ENCODE measurements at regions not wholly inside any gene's neighbourhood (a gene's known extent, or its start where the extent isn't known, plus 50 kb on each side); places are given as distances from the start of the nearest gene placed in this dataset.

DNA sequence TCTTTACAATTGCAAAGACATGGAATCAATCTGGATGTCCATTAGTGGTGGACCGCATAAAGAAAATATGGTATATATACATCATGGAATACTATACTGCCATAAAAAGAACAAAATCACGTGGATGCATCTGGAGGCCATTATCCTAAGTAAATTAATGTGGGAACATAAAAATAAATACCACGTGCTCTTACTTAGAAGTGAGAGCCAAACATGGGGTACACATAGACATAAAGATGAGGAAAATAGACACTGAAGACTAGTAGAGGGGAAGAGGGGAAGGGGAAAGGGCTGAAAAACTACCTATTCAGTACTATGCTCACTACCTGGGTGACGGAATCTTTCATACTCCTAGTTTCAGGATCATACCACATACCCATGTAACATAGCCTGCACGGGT is 179.3 kb upstream of the TECRL start:
- Histone ChIP-seq H3K4me1 (no peaks in the 10 kb centered on the region), H3K27ac (no peak overlapping the region), H3K4me3 (no peak overlapping the region), H3K36me3 (no peaks in the 10 kb centered on the region), H3K9me3 (peaks cover 0 to 4% of the 10 kb centered on the region in 2 donors), H3K27me3 (no peaks in the 10 kb centered on the region)
- 83 to 89% methylated on average over 4 to 5 of the region's 5 CpGs for WGBS, 2 donors (ENCODE audit: low coverage in 1 of 2)
- TF ChIP-seq EP300 (IDR thresholded peaks at IDR 0.05; ENCODE audit: low read depth) (no peak), POLR2AphosphoS5 (IDR thresholded peaks at IDR 0.05) (no peak), POLR2A (IDR thresholded peaks at IDR 0.05) (no peak)
- TF ChIP-seq, protein P1, sequence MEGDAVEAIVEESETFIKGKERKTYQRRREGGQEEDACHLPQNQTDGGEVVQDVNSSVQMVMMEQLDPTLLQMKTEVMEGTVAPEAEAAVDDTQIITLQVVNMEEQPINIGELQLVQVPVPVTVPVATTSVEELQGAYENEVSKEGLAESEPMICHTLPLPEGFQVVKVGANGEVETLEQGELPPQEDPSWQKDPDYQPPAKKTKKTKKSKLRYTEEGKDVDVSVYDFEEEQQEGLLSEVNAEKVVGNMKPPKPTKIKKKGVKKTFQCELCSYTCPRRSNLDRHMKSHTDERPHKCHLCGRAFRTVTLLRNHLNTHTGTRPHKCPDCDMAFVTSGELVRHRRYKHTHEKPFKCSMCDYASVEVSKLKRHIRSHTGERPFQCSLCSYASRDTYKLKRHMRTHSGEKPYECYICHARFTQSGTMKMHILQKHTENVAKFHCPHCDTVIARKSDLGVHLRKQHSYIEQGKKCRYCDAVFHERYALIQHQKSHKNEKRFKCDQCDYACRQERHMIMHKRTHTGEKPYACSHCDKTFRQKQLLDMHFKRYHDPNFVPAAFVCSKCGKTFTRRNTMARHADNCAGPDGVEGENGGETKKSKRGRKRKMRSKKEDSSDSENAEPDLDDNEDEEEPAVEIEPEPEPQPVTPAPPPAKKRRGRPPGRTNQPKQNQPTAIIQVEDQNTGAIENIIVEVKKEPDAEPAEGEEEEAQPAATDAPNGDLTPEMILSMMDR (IDR thresholded peaks at IDR 0.05), result no peak
- intact Hi-C loops (cut with DNase I; ENCODE audit: low total_unique reads), result no loop called here
- in situ Hi-C loops (cut with MboI; ENCODE audit: low pct_ligation_motif_present in 1 of 4, low pct_unique_long_range_greater_than_20kb in 1 of 4, low sequenced_read_pairs in 3 of 4), result no loop called here
- no peak for DNase-seq

GRCh38 chr4:64584981-64585557 is 175.8 kb upstream of the TECRL start:
- Histone ChIP-seq H3K27ac (no peak overlapping the region), H3K4me1 (no peaks in the 10 kb centered on the region), H3K4me3 (no peak overlapping the region), H3K27me3 (no peaks in the 10 kb centered on the region), H3K36me3 (no peaks in the 10 kb centered on the region), H3K9me3 (peaks cover 0 to 4% of the 10 kb centered on the region in 2 donors)
- in situ Hi-C loops (cut with MboI; ENCODE audit: low pct_ligation_motif_present in 1 of 4, low pct_unique_long_range_greater_than_20kb in 1 of 4, low sequenced_read_pairs in 3 of 4), result no loop called here
- no peak for TF ChIP-seq POLR2AphosphoS5 (IDR thresholded peaks at IDR 0.05)
- TF ChIP-seq, protein P1 (IDR thresholded peaks at IDR 0.05), result peak in 3 of 5 experiments; percentile 55 to 67 (median 66)
- DNase-seq, result no peak
- whole genome bisulfite sequencing, 2 donors (ENCODE audit: low coverage in 1 of 2), result 29 to 32% methylated on average over 6 of the region's 6 CpGs
- intact Hi-C loops (cut with DNase I; ENCODE audit: low total_unique reads), result no loop called here

- in situ Hi-C loops (cut with MboI; ENCODE audit: low pct_ligation_motif_present in 1 of 4, low pct_unique_long_range_greater_than_20kb in 1 of 4, low sequenced_read_pairs in 3 of 4) (no loop called here), intact Hi-C loops (cut with DNase I; ENCODE audit: low total_unique reads) (no loop called here)
- TF ChIP-seq POLR2A (IDR thresholded peaks at IDR 0.05), result no peak
- TF ChIP-seq POLR2AphosphoS5 (IDR thresholded peaks at IDR 0.05), result no peak
- TF ChIP-seq, protein P1 (IDR thresholded peaks at IDR 0.05), result no peak
- no peak for TF ChIP-seq EP300 (IDR thresholded peaks at IDR 0.05; ENCODE audit: low read depth)
- Histone ChIP-seq H3K4me1 (no peaks in the 10 kb centered on the region), H3K36me3 (no peaks in the 10 kb centered on the region), H3K27me3 (no peaks in the 10 kb centered on the region), H3K4me3 (no peak overlapping the region), H3K27ac (no peak overlapping the region), H3K9me3 (no peaks in the 10 kb centered on the region)
- WGBS, 2 donors (ENCODE audit: low coverage in 1 of 2), result 76 to 85% methylated on average over 4 of the region's 4 CpGs
- DNase-seq, result no peak
These were observed 174.9 kb upstream of the TECRL start for GRCh38 chr4:64584125-64584524.

GRCh38 chr4:64582492-64582891 is 173.2 kb upstream of the TECRL start:
- 70 to 91% methylated on average over 1 to 3 of the region's 3 CpGs for WGBS, 2 donors (ENCODE audit: low coverage in 1 of 2)
- Histone ChIP-seq H3K4me1 (no peaks in the 10 kb centered on the region), H3K27ac (no peak overlapping the region), H3K27me3 (no peaks in the 10 kb centered on the region), H3K4me3 (no peak overlapping the region), H3K9me3 (no peaks in the 10 kb centered on the region), H3K36me3 (no peaks in the 10 kb centered on the region)
- DNase-seq, result no peak
- TF ChIP-seq, protein P1 (IDR thresholded peaks at IDR 0.05), result no peak
- intact Hi-C loops (cut with DNase I; ENCODE audit: low total_unique reads), result no loop called here
- in situ Hi-C loops (cut with MboI; ENCODE audit: low pct_ligation_motif_present in 1 of 4, low pct_unique_long_range_greater_than_20kb in 1 of 4, low sequenced_read_pairs in 3 of 4), result no loop called here

Measured in transverse colon (tissue), 4 donors.